Mesodermal cell (in vitro differentiated cells): ENCODE measurements at regions not wholly inside any gene's neighbourhood (a gene's known extent, or its start where the extent isn't known, plus 50 kb on each side); places are given as distances from the start of the nearest gene placed in this dataset.

Source experiments
- H3K27ac ChIP-seq: 2 replicates; pipeline ENCODE4 v1.7.0; 2013; ENCODE audit warnings: mild to moderate bottlenecking, low read depth, low read length, moderate library complexity; ENCODE audit not compliant: severe bottlenecking
- H3K36me3 ChIP-seq: 2 replicates; pipeline ENCODE4 v1.7.1; 2013; ENCODE audit warnings: mild to moderate bottlenecking, low read length, moderate library complexity; ENCODE audit not compliant: control insufficient read depth, insufficient read depth
- H3K4me1 ChIP-seq: one replicate; pipeline ENCODE4 v1.7.1; 2013; ENCODE audit warnings: mild to moderate bottlenecking, low read length; ENCODE audit not compliant: insufficient read depth, control insufficient read depth, poor library complexity, severe bottlenecking
- H3K4me3 ChIP-seq: 2 replicates; pipeline ENCODE4 v1.7.0; 2013; ENCODE audit warnings: low read length, control low read depth, mild to moderate bottlenecking; ENCODE audit not compliant: insufficient read depth, poor library complexity, severe bottlenecking; ENCODE audit errors: extremely low read depth
- H3K9me3 ChIP-seq: 2 replicates; pipeline ENCODE4 v1.7.1; 2013; ENCODE audit warnings: mild to moderate bottlenecking, low read length, moderate library complexity; ENCODE audit not compliant: control insufficient read depth
- WGBS, 2 experiments: methylation state at CpG; one replicate each; pipeline ENCODE4 v1.1.5; 2013; ENCODE audit warnings: missing lambda C conversion rate in 2 of 2; ENCODE audit not compliant: insufficient coverage in 2 of 2; 5-methylcytosine and 5-hydroxymethylcytosine counted together

DNA sequence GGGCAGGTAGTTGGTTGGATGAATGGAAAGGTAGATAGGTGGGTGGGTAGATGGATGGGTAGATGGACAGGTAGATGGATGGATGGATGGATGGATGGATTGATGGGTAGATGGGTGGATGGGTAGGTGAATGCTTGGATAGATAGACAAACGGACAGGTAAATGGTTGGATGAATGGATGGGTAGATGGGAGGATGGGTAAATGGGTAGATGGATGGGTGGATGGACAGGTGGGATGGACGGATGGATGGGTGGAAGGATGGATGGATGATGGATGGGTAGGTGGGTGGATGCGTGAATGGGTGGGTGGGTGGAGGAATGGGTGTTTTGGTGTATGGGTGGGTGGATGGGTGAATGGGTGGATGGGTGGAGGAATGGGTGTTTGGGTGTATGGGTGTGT, 50.1 kb upstream of the ASAP2 start:
- WGBS, 2 experiments, result 71 to 90% methylated on average over 1 to 3 of the region's 3 CpGs
- H3K36me3 ChIP-seq, result no peaks in the 10 kb centered on the region

DNA sequence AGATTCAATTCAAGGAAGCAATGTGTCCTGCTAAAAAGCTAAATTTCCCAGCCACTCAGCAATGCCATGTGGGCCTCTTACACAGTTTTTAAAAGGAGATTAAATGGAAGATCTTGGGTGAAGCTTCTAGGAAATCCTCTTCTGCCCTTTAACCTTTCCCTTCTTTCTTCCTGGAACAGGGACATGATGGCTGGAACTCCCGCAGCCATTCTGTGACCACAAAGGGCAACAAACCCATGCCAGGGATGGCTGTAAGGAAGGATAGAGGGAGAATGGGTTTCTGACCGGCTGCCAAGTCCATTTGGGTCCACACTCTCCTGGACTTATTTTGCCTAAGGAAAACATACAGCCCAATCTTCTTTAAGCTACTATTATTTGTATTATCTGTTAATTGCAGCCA, 52.6 kb upstream of the ASAP2 start:
- no peak overlapping the region for H3K27ac ChIP-seq
- H3K36me3 ChIP-seq, result no peaks in the 10 kb centered on the region
- peaks cover 4% of the 10 kb centered on the region for H3K4me1 ChIP-seq
- no peak overlapping the region for H3K4me3 ChIP-seq
- H3K9me3 ChIP-seq, result peaks cover 3% of the 10 kb centered on the region
- 83% methylated on average over 1 of the region's 2 CpGs; no CpG with 5 or more reads in 1 of the 2 experiments for WGBS, 2 experiments

More for the DNA sequence above, 50.1 kb upstream of the ASAP2 start:
- peaks cover 3% of the 10 kb centered on the region for H3K9me3 ChIP-seq
- peaks cover 4% of the 10 kb centered on the region for H3K4me1 ChIP-seq
- H3K27ac ChIP-seq, result no peak overlapping the region
- no peak overlapping the region for H3K4me3 ChIP-seq

DNA sequence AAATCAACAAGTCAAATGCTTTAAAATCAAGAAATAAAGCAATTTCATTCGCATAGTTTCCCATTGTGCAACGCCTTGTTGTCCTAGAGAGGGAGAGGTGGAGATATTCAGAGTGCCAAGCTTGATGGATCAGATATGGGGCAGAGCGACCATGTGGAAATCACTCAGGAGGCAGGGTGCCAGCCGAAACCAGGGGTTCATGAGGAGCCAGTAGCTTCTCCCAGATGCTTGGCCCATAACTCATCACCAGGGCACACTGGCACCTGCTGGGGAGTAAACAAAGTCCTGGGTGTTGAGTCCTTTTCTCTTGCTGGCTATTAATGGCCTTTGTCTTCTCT, 53.0 kb upstream of the ASAP2 start:
- H3K4me3 ChIP-seq, result no peak overlapping the region
- H3K9me3 ChIP-seq, result peaks cover 3% of the 10 kb centered on the region
- 98 to 100% methylated on average over 3 to 4 of the region's 4 CpGs for WGBS, 2 experiments
- H3K36me3 ChIP-seq, result no peaks in the 10 kb centered on the region
- peaks cover 4% of the 10 kb centered on the region for H3K4me1 ChIP-seq
- no peak overlapping the region for H3K27ac ChIP-seq

DNA sequence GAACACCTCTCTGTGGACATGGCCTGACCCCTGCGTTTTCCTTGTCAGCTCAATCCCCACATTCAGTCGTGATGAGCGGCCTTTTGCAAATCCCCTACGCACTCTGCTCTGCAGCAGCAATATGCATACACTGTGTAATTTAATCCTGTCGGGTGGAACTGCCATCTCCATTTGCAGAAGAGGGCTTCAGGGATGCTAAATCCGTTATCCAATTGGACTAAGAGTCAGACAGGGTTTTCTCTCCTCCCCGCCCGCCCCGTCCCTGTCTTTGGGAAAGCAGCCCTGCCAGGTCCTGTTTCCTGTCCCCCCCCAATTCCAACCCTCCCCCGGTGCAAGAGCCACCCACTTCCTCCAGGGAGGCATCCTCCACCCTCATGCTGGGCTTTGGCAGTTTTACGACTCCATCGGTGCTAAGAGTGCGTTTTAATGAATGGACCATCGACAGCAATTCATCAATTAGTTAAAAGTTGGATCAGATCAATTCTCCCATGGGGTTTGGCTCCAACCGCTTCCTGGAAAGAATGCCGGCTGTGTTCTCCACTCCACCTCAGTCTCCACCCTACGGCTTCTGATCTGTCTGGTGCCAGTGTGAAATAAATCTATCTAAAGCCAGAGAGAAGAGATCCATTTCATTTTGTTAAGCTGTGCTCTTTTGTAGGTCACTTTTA, 53.5 kb upstream of the ASAP2 start:
- no peak overlapping the region for H3K4me3 ChIP-seq
- WGBS, 2 experiments, result 48 to 52% methylated on average over 13 to 14 of the region's 17 CpGs

DNA sequence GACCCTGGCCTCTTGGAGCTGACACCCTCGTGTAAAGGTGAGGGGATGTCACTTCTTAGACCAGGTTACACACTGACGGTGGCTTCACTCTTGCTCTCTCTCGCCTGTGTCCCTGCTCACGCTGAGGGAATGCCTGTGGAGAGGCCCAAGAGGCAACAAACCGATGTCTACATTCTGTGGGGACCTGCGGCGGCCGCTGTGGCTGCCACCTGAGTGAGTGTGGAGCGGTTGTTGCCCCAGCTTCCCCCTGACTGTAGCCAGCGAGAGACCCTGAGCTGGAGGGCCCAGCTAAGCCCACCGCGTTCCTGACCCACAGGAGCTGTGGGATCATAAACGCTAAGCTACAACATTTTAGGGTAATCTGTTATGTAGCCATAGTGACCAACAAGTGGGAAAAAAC, 55.7 kb upstream of the ASAP2 start:
- 93 to 98% methylated on average over 10 of the region's 13 CpGs for WGBS, 2 experiments
- H3K4me3 ChIP-seq, result no peak overlapping the region
- H3K27ac ChIP-seq, result no peak overlapping the region
- no peaks in the 10 kb centered on the region for H3K36me3 ChIP-seq
- peaks cover 4% of the 10 kb centered on the region for H3K4me1 ChIP-seq
- peaks cover 3% of the 10 kb centered on the region for H3K9me3 ChIP-seq

More for the DNA sequence above, 53.5 kb upstream of the ASAP2 start:
- Histone ChIP-seq H3K4me1 (peaks cover 4% of the 10 kb centered on the region), H3K27ac (no peak overlapping the region), H3K9me3 (peaks cover 3% of the 10 kb centered on the region), H3K36me3 (no peaks in the 10 kb centered on the region)

DNA sequence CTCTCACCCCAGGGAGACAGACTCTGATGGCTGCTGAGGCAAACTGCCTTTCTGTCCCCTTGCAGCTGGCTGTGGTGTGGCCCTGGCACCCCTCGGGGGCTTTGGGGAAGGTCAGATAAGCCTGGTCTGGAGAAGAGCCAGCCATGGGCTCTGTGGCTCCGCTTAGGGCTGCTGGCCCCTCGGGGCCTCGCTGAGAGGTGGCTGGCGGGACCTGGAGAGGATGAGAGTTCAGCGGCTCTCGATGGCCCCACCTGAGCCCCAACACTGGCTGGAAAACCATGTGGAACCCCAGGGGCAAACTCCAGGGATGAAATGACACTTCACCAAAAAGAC, 56.1 kb upstream of the ASAP2 start:
- no peak overlapping the region for H3K4me3 ChIP-seq
- H3K27ac ChIP-seq, result no peak overlapping the region
- peaks cover 3% of the 10 kb centered on the region for H3K9me3 ChIP-seq
- WGBS, 2 experiments, result 97 to 98% methylated on average over 6 to 7 of the region's 7 CpGs
- H3K4me1 ChIP-seq, result peaks cover 4% of the 10 kb centered on the region
- no peaks in the 10 kb centered on the region for H3K36me3 ChIP-seq

DNA sequence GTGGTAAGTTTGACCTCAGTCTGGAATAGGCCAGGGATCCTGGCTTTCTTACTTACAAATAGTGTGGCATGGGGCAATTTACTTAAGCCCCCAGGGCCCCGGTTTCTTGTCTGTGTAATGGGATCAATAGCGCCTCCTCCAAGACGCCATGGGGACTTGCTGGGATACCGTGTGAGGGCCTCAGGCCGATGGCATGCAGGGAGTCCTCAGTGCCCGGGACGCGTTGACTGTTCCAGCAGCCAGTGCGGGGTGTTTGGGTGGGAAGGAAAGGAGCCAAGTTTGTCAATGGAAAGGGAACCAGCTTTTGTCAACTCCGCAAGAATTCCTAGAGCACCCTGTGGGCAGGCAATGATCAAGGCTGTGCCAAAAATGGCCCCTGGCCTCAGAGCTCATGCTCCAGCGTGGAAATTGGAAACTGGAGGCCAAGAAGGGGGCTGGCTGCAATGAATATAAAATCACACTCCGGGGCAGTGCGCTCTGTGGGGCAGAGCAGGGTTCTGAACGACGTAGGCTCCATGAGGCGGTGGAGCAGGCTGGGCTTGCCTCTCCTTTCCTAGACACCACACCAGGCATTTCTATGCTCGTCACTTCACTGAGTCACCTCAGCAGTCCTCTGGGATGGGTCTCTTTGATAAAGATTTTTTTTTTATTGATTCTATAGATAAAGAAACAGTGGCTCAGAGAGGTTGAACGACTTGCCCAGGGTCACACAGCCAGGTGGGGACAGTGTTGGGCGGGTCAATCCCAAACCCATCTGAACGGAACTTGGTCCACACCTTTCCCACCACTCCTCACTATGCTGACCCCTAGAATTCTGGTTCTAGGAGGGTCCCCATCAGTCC, 56.7 kb upstream of the ASAP2 start:
- 90 to 95% methylated on average over 16 to 19 of the region's 20 CpGs for WGBS, 2 experiments
- H3K9me3 ChIP-seq, result peaks cover 3% of the 10 kb centered on the region
- H3K27ac ChIP-seq, result no peak overlapping the region
- H3K36me3 ChIP-seq, result no peaks in the 10 kb centered on the region
- H3K4me3 ChIP-seq, result no peak overlapping the region
- H3K4me1 ChIP-seq, result peaks cover 4% of the 10 kb centered on the region

DNA sequence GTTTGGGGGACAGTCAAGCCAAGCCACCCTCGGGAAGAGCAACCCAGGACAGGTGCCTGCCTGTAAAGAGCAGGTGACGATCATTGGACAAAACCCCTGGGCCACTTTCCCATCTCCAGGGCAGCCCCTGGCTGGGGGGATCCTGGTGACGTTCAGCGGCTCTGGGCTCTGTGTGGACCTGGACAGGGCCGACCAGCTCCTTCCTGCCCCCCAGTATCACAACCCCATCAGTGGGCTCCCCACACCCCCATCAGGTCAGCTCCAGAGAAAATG, 57.3 kb upstream of the ASAP2 start:
- Histone ChIP-seq H3K9me3 (peaks cover 3% of the 10 kb centered on the region), H3K4me1 (peaks cover 4% of the 10 kb centered on the region), H3K4me3 (no peak overlapping the region), H3K27ac (no peak overlapping the region), H3K36me3 (no peaks in the 10 kb centered on the region)
- WGBS, 2 experiments, result 85 to 100% methylated on average over 2 to 4 of the region's 5 CpGs

DNA sequence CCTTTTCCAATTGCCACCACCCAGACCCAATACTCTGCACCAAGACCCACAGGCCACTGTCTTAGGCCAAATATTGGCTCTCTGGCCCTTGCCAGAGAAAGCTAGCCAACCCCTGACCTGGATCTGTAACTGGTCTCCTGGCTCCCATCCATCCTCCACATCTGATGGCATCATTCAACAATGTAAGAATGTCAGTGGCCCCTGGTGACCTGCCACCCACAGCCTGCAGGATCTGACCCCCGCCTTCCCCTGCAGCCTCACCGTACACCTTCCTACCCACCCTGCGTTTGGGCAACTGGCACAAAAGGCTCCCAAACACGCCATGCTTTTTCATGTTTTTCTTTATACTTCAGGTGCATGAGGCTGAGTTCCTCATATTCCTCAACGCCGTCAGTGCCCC, 60.0 kb upstream of the ASAP2 start:
- Histone ChIP-seq H3K36me3 (no peaks in the 10 kb centered on the region), H3K4me3 (no peak overlapping the region), H3K9me3 (no peaks in the 10 kb centered on the region), H3K27ac (no peak overlapping the region), H3K4me1 (no peaks in the 10 kb centered on the region)
- WGBS, 2 experiments, result 91 to 94% methylated on average over 6 of the region's 6 CpGs

DNA sequence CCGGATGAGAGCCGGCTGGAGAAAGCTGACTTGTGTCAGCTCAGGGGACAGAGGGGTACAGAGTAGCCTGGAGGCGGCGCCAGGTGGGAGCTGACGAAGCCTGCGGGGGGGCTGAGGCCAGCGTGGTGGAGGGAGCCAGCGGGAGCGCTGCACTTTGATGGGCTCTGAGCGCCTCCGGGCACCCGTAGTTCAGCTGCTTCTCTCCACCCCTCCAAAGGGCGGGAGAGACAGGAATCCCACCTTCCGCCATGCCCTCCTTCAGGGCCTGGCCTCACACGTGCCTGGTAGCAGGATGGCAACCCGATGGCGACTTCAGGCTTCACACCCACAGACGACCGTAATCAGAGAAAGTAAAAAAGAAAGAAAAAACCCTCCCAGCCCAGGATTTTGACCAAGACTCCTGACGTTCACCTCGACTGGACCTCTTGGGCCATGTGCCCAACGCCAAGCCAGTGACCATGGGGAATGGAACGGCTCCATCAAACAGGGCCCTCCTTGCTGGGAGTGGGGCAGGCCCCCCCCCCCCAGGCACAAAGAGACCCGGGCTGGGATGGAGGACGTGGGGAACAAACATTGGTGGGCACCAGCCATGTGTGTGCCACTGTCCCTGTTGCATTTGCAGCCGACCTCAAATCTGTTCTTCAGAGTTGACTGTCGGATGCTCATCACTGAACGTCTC, 60.7 kb upstream of the ASAP2 start:
- 92 to 95% methylated on average over 24 to 25 of the region's 28 CpGs for WGBS, 2 experiments
- Histone ChIP-seq H3K9me3 (no peaks in the 10 kb centered on the region), H3K4me1 (no peaks in the 10 kb centered on the region), H3K27ac (no peak overlapping the region), H3K4me3 (no peak overlapping the region), H3K36me3 (no peaks in the 10 kb centered on the region)
